HEK293 (cell line): ENCODE measurements at regions not wholly inside any gene's neighbourhood (a gene's known extent, or its start where the extent isn't known, plus 50 kb on each side); places are given as distances from the start of the nearest gene placed in this dataset.

Source experiments
- CTCF ChIA-PET: fragments of 350-600 bp; formaldehyde crosslinking; extraction: SDS; loops from one replicate; lab custom pipeline; 2021; ENCODE audit warnings: antibody characterized with exemption; lab: Yijun Ruan, JAX
- POLR2A ChIA-PET: fragments of 300-600 bp; formaldehyde crosslinking; extraction: SDS; loops from one replicate; lab custom pipeline; 2020; ENCODE audit warnings: antibody characterized with exemption, inconsistent platforms; lab: Yijun Ruan, JAX
- H3K27ac ChIP-seq: fragments of 200-500 bp; sonication (Bioruptor generic); 2 replicates; pipeline ENCODE4 v1.5.1; 2014; ENCODE audit warnings: low read depth, low read length, control low read depth, inconsistent platforms; ENCODE audit errors: extremely low read depth
- H3K36me3 ChIP-seq, 2 experiments: fragments of 200-500 bp in 1 of 2; sonication (Bioruptor generic) in 1 of 2; 1 replicate in 1 of 2; 2 replicates in 1 of 2; pipeline ENCODE4 v1.5.1; 2014 to 2017; ENCODE audit warnings: inconsistent platforms in 2 of 2, low read length in 2 of 2; ENCODE audit not compliant: control insufficient read depth in 2 of 2, insufficient read depth in 1 of 2
- H3K4me1 ChIP-seq: fragments of 200-500 bp; sonication (Bioruptor generic); 2 replicates; pipeline ENCODE4 v1.5.1; 2014; ENCODE audit warnings: mild to moderate bottlenecking, low read length, inconsistent platforms; ENCODE audit not compliant: control insufficient read depth, insufficient read depth
- H3K4me3 ChIP-seq: 2 replicates; pipeline ENCODE4 v1.5.1; 2011; ENCODE audit warnings: low read depth, mild to moderate bottlenecking, control low read depth, low read length, moderate library complexity
- H3K9me3 ChIP-seq: fragments of 200-500 bp; sonication (Bioruptor generic); 2 replicates; pipeline ENCODE4 v1.5.1; 2014; ENCODE audit warnings: low read depth, low read length, inconsistent platforms; ENCODE audit not compliant: control insufficient read depth, insufficient read depth
- BCL6B ChIP-seq: fragments of 450-650 bp; formaldehyde crosslinking; IDR thresholded peaks from 2 replicates; pipeline ENCODE4 v1.5.1; 2017; ENCODE audit warnings: missing biosample characterization, missing genetic modification characterization
- GLI2 ChIP-seq: fragments of 450-650 bp; formaldehyde crosslinking; IDR thresholded peaks from 2 replicates; pipeline ENCODE4; 2017; ENCODE audit warnings: missing biosample characterization, missing genetic modification characterization, low read depth, borderline replicate concordance
- HOXD13 ChIP-seq: sonication (generic); formaldehyde crosslinking; IDR thresholded peaks from 2 replicates; pipeline ENCODE4 v1.8.0; 2022; ENCODE audit warnings: missing genetic modification reagents, borderline replicate concordance
- MEIS1 ChIP-seq: sonication (generic); formaldehyde crosslinking; IDR thresholded peaks from 2 replicates; pipeline ENCODE4 v1.8.1; 2022; ENCODE audit warnings: missing genetic modification reagents, mild to moderate bottlenecking, borderline replicate concordance
- SCRT1 ChIP-seq: fragments of 450-650 bp; formaldehyde crosslinking; IDR thresholded peaks from 2 replicates; pipeline ENCODE4 v1.5.1; 2016; ENCODE audit warnings: missing biosample characterization, missing genetic modification characterization, borderline replicate concordance
- YY2 ChIP-seq: fragments of 450-650 bp; formaldehyde crosslinking; IDR thresholded peaks from 2 replicates; pipeline ENCODE4 v1.5.1; 2016; ENCODE audit warnings: missing biosample characterization, missing genetic modification characterization
- ZBTB10 ChIP-seq: fragments of 450-650 bp; formaldehyde crosslinking; IDR thresholded peaks from 2 replicates; pipeline ENCODE4 v1.5.1; 2016; ENCODE audit warnings: missing biosample characterization, missing genetic modification characterization
- ZEB2 ChIP-seq: fragments of 450-650 bp; formaldehyde crosslinking; IDR thresholded peaks from 2 replicates; pipeline ENCODE4 v1.5.1; 2016; ENCODE audit warnings: missing biosample characterization, missing genetic modification characterization
- ZNF114 ChIP-seq: fragments of 450-650 bp; formaldehyde crosslinking; IDR thresholded peaks from 2 replicates; pipeline ENCODE4 v1.5.0; 2017; ENCODE audit warnings: missing biosample characterization, missing genetic modification characterization
- ZNF146 ChIP-seq: fragments of 450-650 bp; formaldehyde crosslinking; IDR thresholded peaks from 2 replicates; pipeline ENCODE4 v1.5.1; 2016; ENCODE audit warnings: missing biosample characterization, missing genetic modification characterization
- ZNF18 ChIP-seq: fragments of 450-650 bp; formaldehyde crosslinking; IDR thresholded peaks from 2 replicates; pipeline ENCODE4 v1.5.1; 2016; ENCODE audit warnings: missing biosample characterization, missing genetic modification characterization
- ZNF394 ChIP-seq: fragments of 450-650 bp; formaldehyde crosslinking; IDR thresholded peaks from 2 replicates; pipeline ENCODE4 v1.5.1; 2016; ENCODE audit warnings: missing biosample characterization, missing genetic modification characterization, mild to moderate bottlenecking, moderate library complexity, borderline replicate concordance
- ZNF518A ChIP-seq: fragments of 450-650 bp; formaldehyde crosslinking; conservative IDR thresholded peaks from 2 replicates; pipeline ENCODE4 v1.5.1; 2016; ENCODE audit warnings: low read depth, missing biosample characterization, missing genetic modification characterization
- ZNF670 ChIP-seq: fragments of 450-650 bp; formaldehyde crosslinking; IDR thresholded peaks from 2 replicates; pipeline ENCODE4 v1.5.1; 2016; ENCODE audit warnings: missing biosample characterization, missing genetic modification characterization, low read depth
- ZNF692 ChIP-seq: fragments of 450-650 bp; formaldehyde crosslinking; IDR thresholded peaks from 2 replicates; pipeline ENCODE4 v1.5.1; 2016; ENCODE audit warnings: missing biosample characterization, missing genetic modification characterization
- ZNF707 ChIP-seq: fragments of 450-650 bp; formaldehyde crosslinking; IDR thresholded peaks from 2 replicates; pipeline ENCODE4 v1.5.1; 2016; ENCODE audit warnings: missing biosample characterization, missing genetic modification characterization
- ZNF837 ChIP-seq: fragments of 450-650 bp; formaldehyde crosslinking; IDR thresholded peaks from 2 replicates; pipeline ENCODE4 v1.5.1; 2016; ENCODE audit warnings: missing biosample characterization, missing genetic modification characterization

GRCh38 chr15:98526094-98526493 lies 122.2 kb upstream of the IGF1R start:
- POLR2A ChIA-PET, result no interaction called here
- H3K4me1 ChIP-seq, result no peaks in the 10 kb centered on the region
- H3K4me3 ChIP-seq, result no peak overlapping the region
- no peaks in the 10 kb centered on the region for H3K36me3 ChIP-seq
- CTCF ChIA-PET, result no interaction called here
- TF ChIP-seq ZBTB10, result no peak
- TF ChIP-seq ZEB2, result no peak
- TF ChIP-seq SCRT1 (tag by site-specific recombination), result no peak
- TF ChIP-seq ZNF837 (tag by site-specific recombination), result no peak
- TF ChIP-seq ZNF114 (tag by site-specific recombination), result no peak
- TF ChIP-seq BCL6B (tag by site-specific recombination), result no peak
- TF ChIP-seq MEIS1 (CRISPR knock-in tag), result no peak
- TF ChIP-seq ZNF707 (tag by site-specific recombination), result no peak
- TF ChIP-seq ZNF18 (tag by site-specific recombination), result no peak
- no peak for TF ChIP-seq ZNF394
- no peak for TF ChIP-seq ZNF146 (tag by site-specific recombination)
- TF ChIP-seq ZNF670, result no peak
- no peak for TF ChIP-seq ZNF692 (tag by site-specific recombination)
- TF ChIP-seq HOXD13 (CRISPR knock-in tag), result no peak
- no peak for TF ChIP-seq YY2 (tag by site-specific recombination)
- TF ChIP-seq GLI2 (tag by site-specific recombination), result no peak
- no peak for TF ChIP-seq ZNF518A (tag by site-specific recombination)
- TF ChIP-seq, all 188 proteins: peak for 0
- no peak overlapping the region for H3K27ac ChIP-seq
- H3K9me3 ChIP-seq, result no peaks in the 10 kb centered on the region
